Activated CD4-positive, alpha-beta T cell treated with anti-CD3 and anti-CD28 coated beads, Interleukin-2, amount 10 ng/mL, durations not matched to agents 7 days and 5 days (primary cell): ENCODE measurements at regions not wholly inside any gene's neighbourhood (a gene's known extent, or its start where the extent isn't known, plus 50 kb on each side); places are given as distances from the start of the nearest gene placed in this dataset.

Experiments
- CTCF ChIA-PET: fragments of 350-600 bp; sonication (Branson Sonifier 250); formaldehyde crosslinking; loops from one replicate; lab custom pipeline; 2021; ENCODE audit warnings: antibody characterized with exemption; lab: Charles Lee
- POLR2A ChIA-PET: fragments of 350-600 bp; sonication (Branson Sonifier 250); formaldehyde crosslinking; loops from one replicate; lab custom pipeline; 2021; ENCODE audit warnings: antibody characterized with exemption; lab: Charles Lee
- DNase-seq: peaks from one replicate; pipeline ENCODE4 v3.0.0-alpha.2; 2020
- H3K27ac Mint-ChIP-seq: one replicate; pipeline ENCODE4 v1.8.0; 2021; ENCODE audit warnings: mild to moderate bottlenecking, moderate library complexity, mixed read lengths
- H3K27me3 Mint-ChIP-seq: one replicate; pipeline ENCODE4 v1.8.0; 2021; ENCODE audit warnings: mixed read lengths
- H3K36me3 Mint-ChIP-seq: one replicate; pipeline ENCODE4 v1.8.0; 2021; ENCODE audit warnings: low read depth, mixed read lengths
- H3K4me1 Mint-ChIP-seq: one replicate; pipeline ENCODE4 v1.8.0; 2021; ENCODE audit warnings: mixed read lengths
- H3K4me3 Mint-ChIP-seq: one replicate; pipeline ENCODE4 v1.8.0; 2021; ENCODE audit warnings: mild to moderate bottlenecking, moderate library complexity, mixed read lengths
- H3K9me3 Mint-ChIP-seq: one replicate; pipeline ENCODE4 v1.8.0; 2021; ENCODE audit warnings: mixed read lengths

DNA sequence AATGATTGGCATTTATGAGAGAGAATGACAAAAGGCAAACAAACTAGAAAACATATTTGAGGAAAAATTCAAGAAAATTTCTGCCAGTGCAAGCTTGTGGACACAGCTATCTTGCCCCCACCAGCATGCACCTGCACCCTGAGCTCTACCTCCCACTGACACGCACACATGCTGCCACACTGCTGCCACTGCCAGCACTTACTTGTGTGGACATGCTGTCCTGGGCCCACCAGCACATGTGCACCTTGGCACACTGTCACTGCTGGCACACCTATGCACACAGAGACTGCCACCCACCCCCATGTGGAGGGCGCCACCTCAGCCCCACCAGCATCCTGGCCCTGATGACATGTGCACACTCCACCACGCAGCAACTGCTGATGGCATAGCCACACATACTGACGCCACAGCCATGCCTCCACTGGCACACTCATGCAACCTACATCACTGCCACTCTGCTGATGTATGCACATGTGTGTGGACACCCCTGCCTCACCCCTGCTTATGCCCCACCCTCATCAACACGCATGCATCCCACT is 475.0 kb downstream of the SOX5 start:
- H3K9me3 Mint-ChIP-seq: peaks cover 11% of the 10 kb centered on the region
- no peaks in the 10 kb centered on the region for H3K4me1 Mint-ChIP-seq
- H3K36me3 Mint-ChIP-seq: peaks cover 1% of the 10 kb centered on the region
- H3K27ac Mint-ChIP-seq: no peak overlapping the region
- CTCF ChIA-PET: no interaction called here
- POLR2A ChIA-PET: no interaction called here
- no peaks in the 10 kb centered on the region for H3K27me3 Mint-ChIP-seq
- no peak overlapping the region for H3K4me3 Mint-ChIP-seq
- no peak for DNase-seq
